Choroid plexus epithelial cell (primary cell): ENCODE measurements at regions not wholly inside any gene's neighbourhood (a gene's known extent, or its start where the extent isn't known, plus 50 kb on each side); places are given as distances from the start of the nearest gene placed in this dataset.

Source experiments
- DNase-seq: peaks from one replicate; pipeline ENCODE4 v3.0.0-alpha.2; 2010; ENCODE audit warnings: low read depth
- H3K4me3 ChIP-seq: 2 replicates; pipeline ENCODE4 v1.5.1; 2011; ENCODE audit warnings: low read depth, mild to moderate bottlenecking, control low read depth, low read length, moderate library complexity
- CTCF ChIP-seq: conservative IDR thresholded peaks from 2 replicates; pipeline ENCODE4 v1.5.1; 2011; ENCODE audit warnings: low read depth, mild to moderate bottlenecking, control low read depth, inconsistent platforms, low read length, moderate library complexity

- no peak overlapping the region for H3K4me3 ChIP-seq
- no peak for TF ChIP-seq CTCF
- DNase-seq: no peak
Measured at GRCh38 chr11:70710192-70710591, 311.9 kb downstream of the CTTN start.

GRCh38 chr11:70710601-70711000, 312.3 kb downstream of the CTTN start:
- H3K4me3 ChIP-seq: no peak overlapping the region
- DNase-seq: no peak
- no peak for TF ChIP-seq CTCF

DNA sequence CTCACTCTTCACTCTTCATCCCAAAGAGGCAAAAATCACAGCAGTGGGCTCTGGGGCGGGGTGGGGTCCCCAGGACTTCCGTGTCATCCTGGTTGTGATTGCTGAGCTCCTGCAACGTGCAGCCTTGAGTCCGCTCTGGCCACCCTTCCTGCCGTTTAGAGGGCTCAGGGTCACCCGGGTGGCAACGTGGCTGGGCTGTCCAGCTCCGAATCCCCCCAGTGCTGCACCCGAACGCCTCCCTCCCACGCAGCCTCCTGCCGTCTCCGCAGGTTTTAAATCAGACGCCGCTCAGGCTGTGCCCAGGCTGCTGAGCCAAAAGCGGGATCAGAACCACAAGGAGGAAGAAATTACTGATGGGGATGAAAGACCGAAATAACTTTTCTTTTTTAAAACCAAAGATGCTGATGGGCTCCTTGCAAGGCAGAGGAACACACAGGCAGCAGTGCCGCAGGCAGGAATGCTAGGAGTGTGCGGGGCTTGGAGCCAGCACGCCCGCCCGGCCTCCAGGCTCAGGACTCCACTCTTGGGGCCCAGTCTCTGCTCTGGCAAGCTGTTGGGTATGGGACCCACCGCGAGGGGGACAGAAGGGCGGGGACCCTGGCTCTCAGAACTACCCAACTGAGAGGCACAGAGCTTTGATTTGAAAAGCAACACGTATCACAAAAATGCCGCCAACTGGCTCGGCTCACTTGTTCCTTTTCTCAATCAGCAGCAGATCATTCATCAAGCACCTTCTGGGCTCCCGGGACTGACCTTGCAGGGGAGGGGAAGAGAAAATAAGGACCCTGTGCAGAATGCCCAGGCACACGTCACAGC, 313.0 kb downstream of the CTTN start:
- no peak for DNase-seq
- H3K4me3 ChIP-seq: no peak overlapping the region
- TF ChIP-seq CTCF: no peak

DNA sequence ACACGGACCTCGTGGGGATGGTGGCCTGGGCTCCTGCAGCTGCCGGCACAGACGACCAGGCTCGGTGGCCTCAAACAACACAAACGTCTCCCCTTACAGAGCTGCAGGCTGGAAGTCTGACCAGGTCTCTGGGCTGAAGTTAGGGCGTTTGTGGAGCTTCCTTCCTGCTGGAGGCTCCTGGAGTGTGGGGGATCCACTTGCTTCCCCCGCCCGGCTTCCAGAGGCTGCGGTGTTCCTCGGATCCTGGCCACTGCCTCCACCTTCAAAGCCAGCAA, 313.5 kb downstream of the CTTN start:
- no peak for DNase-seq
- TF ChIP-seq CTCF: no peak
- H3K4me3 ChIP-seq: no peak overlapping the region

- no peak for DNase-seq
- no peak overlapping the region for H3K4me3 ChIP-seq
- no peak for TF ChIP-seq CTCF
Measured at GRCh38 chr11:70712471-70712870, 314.1 kb downstream of the CTTN start.

DNA sequence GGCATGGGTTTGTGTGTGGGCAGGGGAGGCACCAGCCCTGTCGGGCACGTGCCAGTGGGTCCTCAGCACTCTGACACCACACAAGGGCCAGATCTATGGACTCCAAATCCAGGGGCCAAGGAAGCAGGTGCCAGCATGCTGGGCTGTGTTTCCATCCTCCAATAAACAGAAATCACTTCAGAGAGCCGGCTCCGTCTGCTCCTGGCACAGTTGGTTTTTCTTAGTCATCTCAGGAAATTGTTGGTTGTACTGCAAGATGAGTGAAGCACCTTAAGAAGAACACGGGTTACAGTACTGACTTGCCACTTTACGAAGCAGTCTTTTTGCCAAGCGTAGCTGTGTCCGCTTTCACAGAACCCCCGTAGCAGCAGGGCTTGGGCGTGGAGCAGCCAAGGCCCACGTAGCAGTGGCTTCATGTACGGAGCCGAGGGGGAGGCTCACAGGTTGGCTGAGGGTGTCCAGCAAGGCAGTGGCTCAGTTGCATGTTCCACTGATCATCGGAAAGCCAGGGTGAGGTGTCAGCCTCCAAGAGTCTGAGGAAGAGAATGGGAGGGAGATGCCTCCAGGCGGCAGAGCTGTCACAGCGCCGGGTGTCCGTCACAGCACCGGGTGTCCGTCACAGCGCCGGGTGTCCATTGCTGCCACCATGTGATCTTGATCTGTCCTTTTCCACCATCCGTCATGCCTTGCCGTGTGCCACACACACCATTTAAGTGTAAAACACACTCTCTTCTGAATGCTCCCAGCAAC, 314.9 kb downstream of the CTTN start:
- no peak for TF ChIP-seq CTCF
- no peak for DNase-seq

More for the DNA sequence above, 314.9 kb downstream of the CTTN start:
- no peak overlapping the region for H3K4me3 ChIP-seq
